ENCODE measurements at regions not wholly inside any gene's neighbourhood (a gene's known extent, or its start where the extent isn't known, plus 50 kb on each side); places are given as distances from the start of the nearest gene placed in this dataset.

DNA sequence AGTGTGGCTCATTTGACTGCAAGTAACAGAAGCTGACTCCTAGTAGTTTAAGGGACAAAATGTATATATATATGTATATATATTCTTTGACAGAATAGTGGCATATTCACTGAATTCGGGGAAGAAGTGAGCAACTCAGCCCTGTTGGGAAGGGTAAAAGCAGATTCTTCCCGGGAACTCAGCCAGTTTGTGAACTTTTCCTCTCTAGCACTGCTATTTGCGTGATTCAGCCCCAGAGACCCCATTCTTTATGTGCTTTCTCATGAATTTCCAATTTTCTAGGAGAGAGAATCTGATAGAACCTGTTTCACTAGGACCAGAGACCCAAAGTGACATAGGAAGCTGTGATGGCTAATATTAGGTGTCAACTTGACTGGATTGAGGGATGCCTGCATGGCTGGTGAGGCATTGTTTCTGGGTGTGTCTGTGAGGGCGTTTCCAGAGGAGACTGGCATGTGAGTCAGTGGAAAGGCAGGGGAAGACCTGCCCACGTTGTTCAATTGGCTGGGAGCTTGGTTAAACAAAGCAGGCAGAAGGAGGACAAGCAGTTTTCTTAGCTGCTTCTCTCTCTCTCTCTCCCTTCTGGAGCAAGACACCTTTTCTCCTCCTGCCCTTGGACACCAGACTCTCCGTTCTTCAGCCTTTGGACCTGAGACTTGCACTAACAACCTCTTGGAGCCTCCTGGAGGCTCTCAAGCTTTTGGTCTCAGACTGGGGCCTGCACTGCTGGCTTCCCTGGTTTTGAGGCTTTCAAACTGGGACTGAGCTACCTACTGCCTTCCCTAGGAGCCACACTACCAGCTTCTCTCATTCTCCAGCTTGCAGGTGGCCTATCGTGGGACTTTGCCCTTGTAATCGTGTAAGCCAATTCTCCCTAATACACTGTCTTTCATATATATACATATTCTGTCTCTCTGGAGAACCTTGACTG lies 93.4 kb upstream of the KCNK1 start:
- ATAC-seq (no peak; the same call in 1 of the 3 replicates), FAIRE-seq (no peak), DNase-seq (ENCODE audit: extremely low read depth in 1 of 4, low spot score in 3 of 4) (peak in 1 of 4 experiments; percentile 7)
- no peak overlapping the region for H3K4me3 ChIP-seq
- H3K9ac ChIP-seq (ENCODE audit: insufficient read depth in 1 of 2, low read depth in 2 of 2, low read length in 2 of 2): no peak overlapping the region
- WGBS (ENCODE audit: insufficient coverage, low coverage, missing lambda C conversion rate): 28% methylated on average over 8 of the region's 8 CpGs
- in situ Hi-C loops (cut with MboI) (no loop called here), intact Hi-C loops (cut with micrococcal nuclease) (no loop called here)
- CTCF ChIA-PET (ENCODE audit: low intra/inter-chr PET ratio): interaction anchor here (0.6 kb wide), 1 partner anchor 270 kb away, joined by 3 read pairs; no protein-coding TSS in a partner anchor
- no peak overlapping the region for H3K27ac ChIP-seq (ENCODE audit: extremely low read depth, low read depth, low read length)
- no peaks in the 10 kb centered on the region for H4K20me1 ChIP-seq (replicated peaks; ENCODE audit: control insufficient read depth, insufficient read depth, low read length)
- POLR2A ChIA-PET: interaction anchor here (1.0 to 1.2 kb wide), 3 partner anchors 12 to 16 kb away, joined by 3 to 4 read pairs (median 3); no protein-coding TSS in a partner anchor
- no peaks in the 10 kb centered on the region; the same call in 1 of the 2 replicates for H3K9me3 ChIP-seq (replicated peaks; ENCODE audit: control insufficient read depth, insufficient read depth, low read depth, low read length)
- BruUV-seq (replicated peaks): no TSS peak
- no peak overlapping the region for H3K4me2 ChIP-seq (ENCODE audit: insufficient read depth, low read length)
- H3K79me2 ChIP-seq (ENCODE audit: control insufficient read depth, insufficient read depth, low read length): no peaks in the 10 kb centered on the region
- no peaks in the 10 kb centered on the region for H3K36me3 ChIP-seq (ENCODE audit: control insufficient read depth, insufficient read depth, low read length)
- no peaks in the 10 kb centered on the region for H3K27me3 ChIP-seq (ENCODE audit: control insufficient read depth in 2 of 2, insufficient read depth in 2 of 2, low read length in 2 of 2)
- H3K4me1 ChIP-seq (replicated peaks in 1 of 2; ENCODE audit: control insufficient read depth in 2 of 2, insufficient read depth in 2 of 2, low read length in 2 of 2): peaks cover 0 to 3% of the 10 kb centered on the region in 2 experiments; a peak in 1 of 5 replicates
- TF ChIP-seq, protein P1, sequence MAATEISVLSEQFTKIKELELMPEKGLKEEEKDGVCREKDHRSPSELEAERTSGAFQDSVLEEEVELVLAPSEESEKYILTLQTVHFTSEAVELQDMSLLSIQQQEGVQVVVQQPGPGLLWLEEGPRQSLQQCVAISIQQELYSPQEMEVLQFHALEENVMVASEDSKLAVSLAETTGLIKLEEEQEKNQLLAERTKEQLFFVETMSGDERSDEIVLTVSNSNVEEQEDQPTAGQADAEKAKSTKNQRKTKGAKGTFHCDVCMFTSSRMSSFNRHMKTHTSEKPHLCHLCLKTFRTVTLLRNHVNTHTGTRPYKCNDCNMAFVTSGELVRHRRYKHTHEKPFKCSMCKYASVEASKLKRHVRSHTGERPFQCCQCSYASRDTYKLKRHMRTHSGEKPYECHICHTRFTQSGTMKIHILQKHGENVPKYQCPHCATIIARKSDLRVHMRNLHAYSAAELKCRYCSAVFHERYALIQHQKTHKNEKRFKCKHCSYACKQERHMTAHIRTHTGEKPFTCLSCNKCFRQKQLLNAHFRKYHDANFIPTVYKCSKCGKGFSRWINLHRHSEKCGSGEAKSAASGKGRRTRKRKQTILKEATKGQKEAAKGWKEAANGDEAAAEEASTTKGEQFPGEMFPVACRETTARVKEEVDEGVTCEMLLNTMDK (IDR thresholded peaks at IDR 0.05; ENCODE audit: borderline replicate concordance, insufficient read depth, low read depth, low read length, poor library complexity, severe bottlenecking): no peak
- TF ChIP-seq, protein P2, sequence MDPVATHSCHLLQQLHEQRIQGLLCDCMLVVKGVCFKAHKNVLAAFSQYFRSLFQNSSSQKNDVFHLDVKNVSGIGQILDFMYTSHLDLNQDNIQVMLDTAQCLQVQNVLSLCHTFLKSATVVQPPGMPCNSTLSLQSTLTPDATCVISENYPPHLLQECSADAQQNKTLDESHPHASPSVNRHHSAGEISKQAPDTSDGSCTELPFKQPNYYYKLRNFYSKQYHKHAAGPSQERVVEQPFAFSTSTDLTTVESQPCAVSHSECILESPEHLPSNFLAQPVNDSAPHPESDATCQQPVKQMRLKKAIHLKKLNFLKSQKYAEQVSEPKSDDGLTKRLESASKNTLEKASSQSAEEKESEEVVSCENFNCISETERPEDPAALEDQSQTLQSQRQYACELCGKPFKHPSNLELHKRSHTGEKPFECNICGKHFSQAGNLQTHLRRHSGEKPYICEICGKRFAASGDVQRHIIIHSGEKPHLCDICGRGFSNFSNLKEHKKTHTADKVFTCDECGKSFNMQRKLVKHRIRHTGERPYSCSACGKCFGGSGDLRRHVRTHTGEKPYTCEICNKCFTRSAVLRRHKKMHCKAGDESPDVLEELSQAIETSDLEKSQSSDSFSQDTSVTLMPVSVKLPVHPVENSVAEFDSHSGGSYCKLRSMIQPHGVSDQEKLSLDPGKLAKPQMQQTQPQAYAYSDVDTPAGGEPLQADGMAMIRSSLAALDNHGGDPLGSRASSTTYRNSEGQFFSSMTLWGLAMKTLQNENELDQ (CRISPR knock-in tag; IDR thresholded peaks at IDR 0.05; ENCODE audit: borderline replicate concordance): no peak
- TF ChIP-seq CHD1 (IDR thresholded peaks at IDR 0.05; ENCODE audit: low read length) (no peak), ZNF75A (CRISPR knock-in tag; IDR thresholded peaks at IDR 0.05) (no peak)
- peak overlapping the region; percentile 37 for H2AFZ ChIP-seq (ENCODE audit: low read depth, low read length)
- no peaks in the 10 kb centered on the region for H3K9me1 ChIP-seq (ENCODE audit: control insufficient read depth, insufficient read depth, low read length)
